H9 (cell line): ENCODE measurements at regions not wholly inside any gene's neighbourhood (a gene's known extent, or its start where the extent isn't known, plus 50 kb on each side); places are given as distances from the start of the nearest gene placed in this dataset.

Source experiments
- DNase-seq: peaks from one replicate; pipeline ENCODE4 v3.0.0-alpha.2; 2017
- H2AFZ ChIP-seq: one replicate; pipeline ENCODE4 v1.6.1; 2013; ENCODE audit warnings: mild to moderate bottlenecking, low read length, control low read depth, moderate library complexity
- H2AK5ac ChIP-seq: 2 replicates; pipeline ENCODE4 v1.6.1; 2013; ENCODE audit warnings: low read length, control low read depth, mixed read lengths; ENCODE audit not compliant: insufficient read length
- H2BK120ac ChIP-seq: one replicate; pipeline ENCODE4 v1.6.1; 2013; ENCODE audit warnings: low read depth, mild to moderate bottlenecking, low read length, control low read depth, inconsistent platforms; ENCODE audit not compliant: poor library complexity, severe bottlenecking
- H2BK12ac ChIP-seq: 2 replicates; pipeline ENCODE4 v1.6.1; 2013; ENCODE audit warnings: low read length, control low read depth, mixed read lengths, low read depth; ENCODE audit not compliant: insufficient read length
- H2BK15ac ChIP-seq: 2 replicates; pipeline ENCODE4 v1.6.1; 2013; ENCODE audit warnings: low read depth, low read length, control low read depth
- H2BK20ac ChIP-seq: one replicate; pipeline ENCODE4 v1.6.1; 2013; ENCODE audit warnings: low read depth, mild to moderate bottlenecking, low read length, control low read depth, inconsistent platforms; ENCODE audit not compliant: poor library complexity, severe bottlenecking
- H2BK5ac ChIP-seq: 2 replicates; pipeline ENCODE4 v1.6.1; 2013; ENCODE audit warnings: low read length, control low read depth, mixed read lengths; ENCODE audit not compliant: insufficient read length
- H3K14ac ChIP-seq: 2 replicates; pipeline ENCODE4 v1.6.1; 2013; ENCODE audit warnings: low read length, control low read depth; ENCODE audit not compliant: insufficient read depth
- H3K18ac ChIP-seq: 2 replicates; pipeline ENCODE4 v1.6.1; 2013; ENCODE audit warnings: low read depth, mild to moderate bottlenecking, mixed read lengths, low read length, control low read depth; ENCODE audit not compliant: insufficient read length
- H3K23ac ChIP-seq: 2 replicates; pipeline ENCODE4 v1.6.1; 2013; ENCODE audit warnings: low read length, control low read depth, mixed read lengths, low read depth; ENCODE audit not compliant: insufficient read length
- H3K23me2 ChIP-seq: 2 replicates; pipeline ENCODE4 v1.6.1; 2013; ENCODE audit warnings: low read depth, mild to moderate bottlenecking, mixed read lengths, low read length, control low read depth; ENCODE audit not compliant: insufficient read length, poor library complexity, severe bottlenecking
- H3K27ac ChIP-seq: 2 replicates; pipeline ENCODE4 v1.5.1; 2013; ENCODE audit warnings: low read length, control low read depth, mixed read lengths, low read depth; ENCODE audit not compliant: insufficient read length
- H3K27me3 ChIP-seq: 2 replicates; pipeline ENCODE4 v1.6.1; 2013; ENCODE audit warnings: low read length, control low read depth, inconsistent platforms; ENCODE audit not compliant: insufficient read depth
- H3K4ac ChIP-seq: 2 replicates; pipeline ENCODE4 v1.6.1; 2013; ENCODE audit warnings: low read depth, mild to moderate bottlenecking, control low read depth, inconsistent platforms, low read length, moderate library complexity
- H3K4me1 ChIP-seq: 2 replicates; pipeline ENCODE4 v1.6.1; 2013; ENCODE audit warnings: low read length, control low read depth, inconsistent platforms; ENCODE audit not compliant: insufficient read depth
- H3K4me2 ChIP-seq: 2 replicates; pipeline ENCODE4 v1.6.1; 2013; ENCODE audit warnings: low read length, control low read depth, mixed read lengths; ENCODE audit not compliant: insufficient read length, insufficient read depth
- H3K56ac ChIP-seq: 2 replicates; pipeline ENCODE4 v1.6.1; 2013; ENCODE audit warnings: low read depth, mild to moderate bottlenecking, mixed read lengths, low read length, control low read depth; ENCODE audit not compliant: insufficient read length
- H3K79me1 ChIP-seq: 2 replicates; pipeline ENCODE4 v1.6.1; 2013; ENCODE audit warnings: low read depth, mild to moderate bottlenecking, moderate library complexity, low read length, control low read depth, inconsistent platforms; ENCODE audit not compliant: insufficient read depth, poor library complexity, severe bottlenecking
- H3K79me2 ChIP-seq: 2 replicates; pipeline ENCODE4 v1.6.1; 2013; ENCODE audit warnings: low read length, control low read depth, inconsistent platforms; ENCODE audit not compliant: insufficient read depth
- H3K9ac ChIP-seq: 2 replicates; pipeline ENCODE4 v1.6.1; 2013; ENCODE audit warnings: low read length, control low read depth, mixed read lengths; ENCODE audit not compliant: insufficient read length; ENCODE audit errors: extremely low read depth
- H3K9me3 ChIP-seq: one replicate; pipeline ENCODE4 v1.6.1; 2013; ENCODE audit warnings: low read depth, low read length, inconsistent platforms; ENCODE audit not compliant: control insufficient read depth
- H3T11ph ChIP-seq: one replicate; pipeline ENCODE4 v1.6.1; 2013; ENCODE audit warnings: mild to moderate bottlenecking, low read length, control low read depth, inconsistent platforms
- H4K20me1 ChIP-seq: one replicate; pipeline ENCODE4 v1.6.1; 2013; ENCODE audit not compliant: control insufficient read depth, insufficient read length, insufficient read depth
- H4K5ac ChIP-seq: 2 replicates; pipeline ENCODE4 v1.6.1; 2013; ENCODE audit warnings: low read depth, mild to moderate bottlenecking, mixed read lengths, low read length, control low read depth; ENCODE audit not compliant: insufficient read length
- H4K8ac ChIP-seq: replicated peaks from 2 replicates; pipeline ENCODE4 v1.6.1; 2013; ENCODE audit warnings: low read length, control low read depth, mixed read lengths, low read depth; ENCODE audit not compliant: insufficient read length
- H4K91ac ChIP-seq: 2 replicates; pipeline ENCODE4 v1.6.1; 2013; ENCODE audit warnings: low read depth, mild to moderate bottlenecking, moderate library complexity, mixed read lengths, low read length, control low read depth; ENCODE audit not compliant: insufficient read length
- H3K27ac Mint-ChIP-seq, 3 experiments: 2 replicates in 2 of 3; 3 replicates in 1 of 3; pipeline ENCODE4 v1.8.0; 2020 to 2021; ENCODE audit warnings: mixed read lengths in 3 of 3, mild to moderate bottlenecking in 1 of 3, moderate library complexity in 1 of 3
- H3K27me3 Mint-ChIP-seq: 2 replicates; pipeline ENCODE4 v1.8.0; 2021; ENCODE audit warnings: low read depth, mild to moderate bottlenecking, moderate library complexity, mixed read lengths
- H3K36me3 Mint-ChIP-seq, 3 experiments: 2 replicates in 2 of 3; 3 replicates in 1 of 3; pipeline ENCODE4 v1.8.0; 2020 to 2021; ENCODE audit warnings: low read depth in 3 of 3, mixed read lengths in 3 of 3; ENCODE audit not compliant: insufficient read depth in 1 of 3
- H3K4me1 Mint-ChIP-seq, 2 experiments: 2 replicates each; pipeline ENCODE4 v1.8.0; 2020; ENCODE audit warnings: mixed read lengths in 2 of 2
- H3K4me3 Mint-ChIP-seq, 2 experiments: 2 replicates in 1 of 2; 3 replicates in 1 of 2; pipeline ENCODE4 v1.8.0; 2020 to 2021; ENCODE audit warnings: mild to moderate bottlenecking in 2 of 2, mixed read lengths in 2 of 2, moderate library complexity in 1 of 2
- H3K9me3 Mint-ChIP-seq, 2 experiments: 2 replicates in 1 of 2; 3 replicates in 1 of 2; pipeline ENCODE4 v1.8.0; 2020; ENCODE audit warnings: mild to moderate bottlenecking in 2 of 2, mixed read lengths in 2 of 2, moderate library complexity in 1 of 2
- CTCF ChIP-seq: fragments of 200-600 bp; sonication (generic); conservative IDR thresholded peaks from 3 replicates; pipeline ENCODE4 v1.8.0; 2021; ENCODE audit warnings: antibody characterized with exemption, mild to moderate bottlenecking
- WGBS: extraction: QIAGEN DNeasy Blood & Tissue Kit; methylation state at CpG from one replicate; pipeline ENCODE4 v1.1.7; 2013; ENCODE audit warnings: missing lambda C conversion rate, low lambda C conversion rate, mixed read lengths; ENCODE audit not compliant: insufficient read length; ENCODE audit errors: extremely low coverage; 5-methylcytosine and 5-hydroxymethylcytosine counted together

GRCh38 chr10:21247592-21247991 lies 277.9 kb downstream of the SKIDA1 start:
- Histone ChIP-seq H2AFZ (no peak overlapping the region), H4K8ac (no peak overlapping the region), H4K91ac (no peak overlapping the region), H3T11ph (no peak overlapping the region), H2BK20ac (no peak overlapping the region), H2AK5ac (no peak overlapping the region), H3K9me3 (no peaks in the 10 kb centered on the region), H3K4me1 (no peaks in the 10 kb centered on the region), H3K4me2 (no peak overlapping the region), H2BK12ac (no peak overlapping the region), H3K79me2 (no peaks in the 10 kb centered on the region), H4K20me1 (no peaks in the 10 kb centered on the region), H3K14ac (no peak overlapping the region), H4K5ac (no peak overlapping the region), H2BK5ac (no peak overlapping the region), H3K79me1 (no peaks in the 10 kb centered on the region), H3K4ac (no peak overlapping the region), H3K56ac (no peak overlapping the region), H3K27me3 (no peaks in the 10 kb centered on the region), H3K27ac (no peak overlapping the region), H3K23me2 (no peaks in the 10 kb centered on the region), H3K18ac (no peak overlapping the region), H2BK120ac (no peak overlapping the region), H3K23ac (no peak overlapping the region), H3K9ac (no peak overlapping the region), H2BK15ac (no peak overlapping the region)
- H3K4me3 Mint-ChIP-seq = no peak overlapping the region
- TF ChIP-seq CTCF = no peak
- H3K9me3 Mint-ChIP-seq = no peaks in the 10 kb centered on the region; a peak in 1 of 5 replicates
- H3K4me1 Mint-ChIP-seq = no peaks in the 10 kb centered on the region
- WGBS = no CpG with 5 or more reads among the region's 1 CpG
- DNase-seq = no peak
- no peaks in the 10 kb centered on the region for H3K27me3 Mint-ChIP-seq
- no peak overlapping the region for H3K27ac Mint-ChIP-seq
- peaks cover 0 to 3% (median 0%) of the 10 kb centered on the region in 3 experiments; a peak in 4 of 7 replicates for H3K36me3 Mint-ChIP-seq
